ENCODE measurements at regions not wholly inside any gene's neighbourhood (a gene's known extent, or its start where the extent isn't known, plus 50 kb on each side); places are given as distances from the start of the nearest gene placed in this dataset.

- Mint-ChIP-seq H3K36me3 (no peaks in the 10 kb centered on the region), H3K27me3 (ENCODE audit: low read depth) (no peaks in the 10 kb centered on the region), H3K27ac (no peak overlapping the region), H3K9me3 (no peaks in the 10 kb centered on the region), H3K4me1 (peaks cover 12% of the 10 kb centered on the region), H3K4me3 (no peak overlapping the region)
- TF ChIP-seq ZNF263 (CRISPR knock-in tag; IDR thresholded peaks at IDR 0.05; ENCODE audit: low read depth) = no peak
- no peak for TF ChIP-seq ZNF532 (CRISPR knock-in tag; IDR thresholded peaks at IDR 0.05; ENCODE audit: borderline replicate concordance)
- no peak for TF ChIP-seq E2F4 (CRISPR knock-in tag; IDR thresholded peaks at IDR 0.05; ENCODE audit: borderline replicate concordance, low read depth)
- TF ChIP-seq AFF4 (CRISPR knock-in tag; IDR thresholded peaks at IDR 0.05; ENCODE audit: borderline replicate concordance) = no peak
- no peak for TF ChIP-seq ZNF423 (CRISPR knock-in tag; IDR thresholded peaks at IDR 0.05)
- no peak for TF ChIP-seq IRF1 (CRISPR knock-in tag; IDR thresholded peaks at IDR 0.05)
- TF ChIP-seq ZNF671 (CRISPR knock-in tag; IDR thresholded peaks at IDR 0.05) = no peak
- ATAC-seq (no peak), DNase-seq (ENCODE audit: low spot score) (no peak)
- ChIA-PET POLR2A (no interaction called here), CTCF (interaction anchor here (0.7 kb wide), 1 partner anchor 1208 kb away, joined by 4 read pairs; no protein-coding TSS in a partner anchor)
Measured at GRCh38 chr12:97408363-97408762, 54.2 kb upstream of the RMST start.

GRCh38 chr12:97411341-97411740 is 51.3 kb upstream of the RMST start:
- DNase-seq (ENCODE audit: low spot score) = no peak
- Mint-ChIP-seq H3K9me3 (no peaks in the 10 kb centered on the region), H3K4me1 (0 out of 2 replicates have a peak, but pooled peaks cover 3% of the 10 kb centered on the region), H3K27ac (no peak overlapping the region), H3K27me3 (ENCODE audit: low read depth) (no peaks in the 10 kb centered on the region), H3K4me3 (no peak overlapping the region), H3K36me3 (no peaks in the 10 kb centered on the region)
- POLR2A ChIA-PET = no interaction called here
- ATAC-seq = no peak
- CTCF ChIA-PET = no interaction called here
- TF ChIP-seq ZNF416 (CRISPR knock-in tag; IDR thresholded peaks at IDR 0.05) (no peak), FOXJ3 (CRISPR knock-in tag; IDR thresholded peaks at IDR 0.05; ENCODE audit: borderline replicate concordance) (no peak), CDX4 (CRISPR knock-in tag; IDR thresholded peaks at IDR 0.05; ENCODE audit: borderline replicate concordance) (no peak), ATF2 (CRISPR knock-in tag; IDR thresholded peaks at IDR 0.05; ENCODE audit: borderline replicate concordance, low read depth) (no peak), ZSCAN18 (CRISPR knock-in tag; IDR thresholded peaks at IDR 0.05) (no peak), NFATC4 (CRISPR knock-in tag; IDR thresholded peaks at IDR 0.05) (no peak), OVOL2 (CRISPR knock-in tag; IDR thresholded peaks at IDR 0.05; ENCODE audit: borderline replicate concordance) (no peak), SMAD4 (CRISPR knock-in tag; IDR thresholded peaks at IDR 0.05) (no peak), TEAD4 (CRISPR knock-in tag; IDR thresholded peaks at IDR 0.05) (no peak), ATF3 (CRISPR knock-in tag; conservative IDR thresholded peaks at IDR 0.05) (no peak), USF1 (CRISPR knock-in tag; IDR thresholded peaks at IDR 0.05) (no peak), E2F5 (CRISPR knock-in tag; IDR thresholded peaks at IDR 0.05) (no peak), ZNF423 (CRISPR knock-in tag; IDR thresholded peaks at IDR 0.05) (no peak)

Data from WTC11 (cell line).